H1 (cell line): ENCODE measurements at regions not wholly inside any gene's neighbourhood (a gene's known extent, or its start where the extent isn't known, plus 50 kb on each side); places are given as distances from the start of the nearest gene placed in this dataset.

ENCODE experiments used
- CTCF ChIA-PET: fragments of 300-600 bp; sonication (Branson Sonifier 250); formaldehyde crosslinking; loops from one replicate; lab custom pipeline; 2021; ENCODE audit not compliant: partially characterized antibody; lab: Charles Lee
- POLR2A ChIA-PET: fragments of 300-600 bp; sonication (Branson Sonifier 250); formaldehyde crosslinking; loops from one replicate; lab custom pipeline; 2021; ENCODE audit warnings: inconsistent platforms; ENCODE audit not compliant: partially characterized antibody; lab: Charles Lee
- DNase-seq, 2 experiments: peaks; one replicate each; pipeline versions ENCODE4 v3.0.0 to v3.0.0-alpha.2; 2010 to 2022; ENCODE audit warnings: low spot score in 2 of 2, low read depth in 1 of 2, mixed read lengths in 1 of 2
- FAIRE-seq: peaks from 2 replicates; lab custom pipeline; 2011; peaks lifted over from hg19 to GRCh38; lab: Jason Lieb, UNC
- H2AFZ ChIP-seq: 2 replicates; pipeline ENCODE4 v1.8.1; 2012; ENCODE audit warnings: low read length, inconsistent platforms
- H2AK5ac ChIP-seq: 2 replicates; pipeline ENCODE4 v1.6.1; 2013; ENCODE audit warnings: low read depth, low read length
- H2BK120ac ChIP-seq: replicated peaks from 2 replicates; pipeline ENCODE3; 2013; ENCODE audit warnings: low read depth, low read length, inconsistent platforms
- H2BK12ac ChIP-seq: 2 replicates; pipeline ENCODE4 v1.6.1; 2013; ENCODE audit warnings: low read depth, low read length
- H2BK15ac ChIP-seq: 2 replicates; pipeline ENCODE4 v1.6.1; 2013; ENCODE audit warnings: low read length
- H2BK20ac ChIP-seq: 2 replicates; pipeline ENCODE4 v1.6.1; 2013; ENCODE audit warnings: low read length
- H2BK5ac ChIP-seq: 2 replicates; pipeline ENCODE4 v1.6.1; 2013; ENCODE audit warnings: low read depth, low read length
- H3K14ac ChIP-seq: 2 replicates; pipeline ENCODE4 v1.6.1; 2013; ENCODE audit warnings: inconsistent platforms; ENCODE audit not compliant: insufficient read length
- H3K18ac ChIP-seq: 2 replicates; pipeline ENCODE4 v1.6.1; 2013; ENCODE audit warnings: low read length; ENCODE audit errors: extremely low read depth
- H3K23ac ChIP-seq: 2 replicates; pipeline ENCODE4 v1.6.1; 2013; ENCODE audit warnings: inconsistent platforms; ENCODE audit not compliant: insufficient read length
- H3K23me2 ChIP-seq: 2 replicates; pipeline ENCODE4 v1.6.1; 2013; ENCODE audit warnings: low read depth, low read length
- H3K27ac ChIP-seq: 2 replicates; pipeline ENCODE4 v1.6.1; 2011; ENCODE audit warnings: low read depth, low read length, inconsistent platforms
- H3K27me3 ChIP-seq, 4 experiments: replicated peaks in 1 of 4; 1 replicate in 1 of 4; 2 replicates in 3 of 4; pipeline versions ENCODE4 v1.6.1 to v1.8.1; 2011 to 2013; ENCODE audit warnings: low read length in 3 of 4, mild to moderate bottlenecking in 3 of 4, inconsistent platforms in 2 of 4, mixed read lengths in 2 of 4, moderate library complexity in 1 of 4; ENCODE audit not compliant: control insufficient read depth in 3 of 4, insufficient read depth in 3 of 4; ENCODE audit errors: extremely low read depth in 1 of 4
- H3K36me3 ChIP-seq, 4 experiments: 2 replicates each; pipeline versions ENCODE4 v1.6.1 to v1.8.1; 2011 to 2013; ENCODE audit warnings: mild to moderate bottlenecking in 4 of 4, low read length in 3 of 4, moderate library complexity in 2 of 4, control low read depth in 1 of 4, inconsistent platforms in 1 of 4; ENCODE audit not compliant: insufficient read depth in 4 of 4, control insufficient read depth in 2 of 4
- H3K4ac ChIP-seq: replicated peaks from 2 replicates; pipeline ENCODE3; 2013; ENCODE audit warnings: low read length, low read depth, mixed read lengths, inconsistent platforms; ENCODE audit not compliant: insufficient read length
- H3K4me1 ChIP-seq, 4 experiments: replicated peaks in 1 of 4; 1 replicate in 1 of 4; 2 replicates in 3 of 4; pipeline versions ENCODE4 v1.6.1 to v1.8.1; 2011 to 2013; ENCODE audit warnings: low read length in 3 of 4, inconsistent platforms in 2 of 4, mixed read lengths in 1 of 4; ENCODE audit not compliant: insufficient read depth in 4 of 4, control insufficient read depth in 3 of 4
- H3K4me2 ChIP-seq, 2 experiments: 2 replicates each; pipeline versions ENCODE4 v1.6.1 to v1.8.1; 2011 to 2013; ENCODE audit warnings: low read depth in 2 of 2, low read length in 2 of 2, control low read depth in 1 of 2, inconsistent platforms in 1 of 2, mild to moderate bottlenecking in 1 of 2; ENCODE audit not compliant: insufficient read depth in 1 of 2
- H3K4me3 ChIP-seq, 4 experiments: fragments of 200-600, 300-600 bp in 1 of 4; sonication (generic), shearing (Covaris generic), sonication (Bioruptor Twin) in 1 of 4; 2 replicates each; pipeline versions ENCODE4 v1.5.1 to v1.8.1; 2011 to 2016; ENCODE audit warnings: low read length in 4 of 4, low read depth in 3 of 4, control low read depth in 2 of 4, inconsistent platforms in 2 of 4, mild to moderate bottlenecking in 2 of 4, mixed read lengths in 1 of 4, moderate library complexity in 1 of 4; ENCODE audit not compliant: insufficient read depth in 2 of 4; ENCODE audit errors: extremely low read depth in 1 of 4
- H3K56ac ChIP-seq: replicated peaks from 2 replicates; pipeline ENCODE3; 2013; ENCODE audit warnings: low read depth, mild to moderate bottlenecking, mixed read lengths, low read length, inconsistent platforms; ENCODE audit not compliant: insufficient read length
- H3K79me1 ChIP-seq: 2 replicates; pipeline ENCODE4 v1.6.1; 2013; ENCODE audit warnings: low read depth, low read length, control low read depth
- H3K79me2 ChIP-seq, 2 experiments: 2 replicates each; pipeline versions ENCODE4 v1.6.1 to v1.8.1; 2012 to 2013; ENCODE audit warnings: low read length in 2 of 2, mild to moderate bottlenecking in 2 of 2, inconsistent platforms in 1 of 2; ENCODE audit not compliant: insufficient read depth in 2 of 2, control insufficient read depth in 1 of 2
- H3K9ac ChIP-seq, 4 experiments: replicated peaks in 1 of 4; 1 replicate in 1 of 4; 2 replicates in 3 of 4; pipeline versions ENCODE4 v1.6.1 to v1.8.1; 2011 to 2013; ENCODE audit warnings: low read depth in 3 of 4, low read length in 3 of 4, control low read depth in 2 of 4, mild to moderate bottlenecking in 2 of 4, moderate library complexity in 2 of 4, inconsistent platforms in 1 of 4; ENCODE audit errors: extremely low read depth in 1 of 4
- H3K9me3 ChIP-seq, 2 experiments: 2 replicates each; pipeline versions ENCODE4 v1.6.1 to v1.8.1; 2012 to 2013; ENCODE audit warnings: mild to moderate bottlenecking in 2 of 2, moderate library complexity in 2 of 2, control low read depth in 1 of 2, inconsistent platforms in 1 of 2, low read depth in 1 of 2, low read length in 1 of 2, mixed read lengths in 1 of 2; ENCODE audit not compliant: insufficient read depth in 2 of 2
- H4K20me1 ChIP-seq, 2 experiments: replicated peaks in 1 of 2; 2 replicates each; pipeline versions ENCODE3 to v1.8.1; 2011 to 2013; ENCODE audit warnings: inconsistent platforms in 2 of 2, low read length in 2 of 2, mild to moderate bottlenecking in 1 of 2; ENCODE audit not compliant: insufficient read depth in 2 of 2, control insufficient read depth in 1 of 2
- H4K5ac ChIP-seq: 2 replicates; pipeline ENCODE4 v1.6.1; 2013; ENCODE audit warnings: low read length, low read depth, mixed read lengths, inconsistent platforms; ENCODE audit not compliant: insufficient read length
- H4K8ac ChIP-seq: 2 replicates; pipeline ENCODE4 v1.8.0; 2013; ENCODE audit warnings: mild to moderate bottlenecking, moderate library complexity, low read length, inconsistent platforms; ENCODE audit not compliant: insufficient read depth; ENCODE audit errors: extremely low read depth
- H4K91ac ChIP-seq: replicated peaks from 2 replicates; pipeline ENCODE3; 2013; ENCODE audit warnings: low read length, mixed read lengths, inconsistent platforms; ENCODE audit not compliant: insufficient read length
- SIN3A ChIP-seq, 2 experiments: IDR thresholded peaks in 1 of 2; conservative IDR thresholded peaks in 1 of 2; 2 replicates each; pipeline ENCODE4 v1.6.1; 2011 to 2012; ENCODE audit warnings: low read length in 2 of 2, improper control_type of control experiment in 1 of 2, low read depth in 1 of 2, mild to moderate bottlenecking in 1 of 2
- WGBS, 2 experiments: shearing (Covaris generic) in 1 of 2; methylation state at CpG; one replicate each; pipeline versions ENCODE4 v1.1.6 to v1.1.7; 2013 to 2015; ENCODE audit warnings: low lambda C conversion rate in 2 of 2, mixed read lengths in 2 of 2, inconsistent platforms in 1 of 2, low coverage in 1 of 2, missing lambda C conversion rate in 1 of 2; ENCODE audit not compliant: insufficient replicate concordance in 2 of 2, insufficient coverage in 1 of 2, insufficient read length in 1 of 2; ENCODE audit errors: extremely low coverage in 1 of 2, missing lambda C conversion rate in 1 of 2; 5-methylcytosine and 5-hydroxymethylcytosine counted together

- peaks cover 0 to 14% (median 1%) of the 10 kb centered on the region in 4 experiments; a peak in 2 of 7 replicates for H3K4me1 ChIP-seq
- H3K9ac ChIP-seq, result no peak overlapping the region
- ChIA-PET CTCF (no interaction called here), POLR2A (no interaction called here)
- H2BK120ac ChIP-seq, result no peak overlapping the region
- H2AK5ac ChIP-seq, result no peak overlapping the region
- FAIRE-seq, result no peak
- no peak overlapping the region for H3K14ac ChIP-seq
- H3K4ac ChIP-seq, result no peak overlapping the region
- H3K23me2 ChIP-seq, result no peaks in the 10 kb centered on the region; the same call in 1 of the 2 replicates
- no peaks in the 10 kb centered on the region for H3K9me3 ChIP-seq
- H3K56ac ChIP-seq, result no peak overlapping the region
- H4K20me1 ChIP-seq, result no peaks in the 10 kb centered on the region
- H2BK12ac ChIP-seq, result no peak overlapping the region
- H2BK20ac ChIP-seq, result no peak overlapping the region
- H2BK5ac ChIP-seq, result no peak overlapping the region
- H3K18ac ChIP-seq, result no peak overlapping the region
- H4K8ac ChIP-seq, result no peak overlapping the region
- no peak overlapping the region for H4K5ac ChIP-seq
- H3K79me1 ChIP-seq, result no peaks in the 10 kb centered on the region
- H2BK15ac ChIP-seq, result no peak overlapping the region
- no peak overlapping the region for H2AFZ ChIP-seq
- DNase-seq, result no peak
- no peak overlapping the region for H3K4me2 ChIP-seq
- no peak overlapping the region for H3K23ac ChIP-seq
- no peaks in the 10 kb centered on the region for H3K36me3 ChIP-seq
- H4K91ac ChIP-seq, result no peak overlapping the region
- no peak overlapping the region for H3K27ac ChIP-seq
- H3K4me3 ChIP-seq, result no peak overlapping the region
- WGBS, 2 experiments, result 98% methylated on average over 2 of the region's 2 CpGs; no CpG with 5 or more reads in 1 of the 2 experiments
- H3K79me2 ChIP-seq, result no peaks in the 10 kb centered on the region
- H3K27me3 ChIP-seq, result no peaks in the 10 kb centered on the region
- no peak for TF ChIP-seq SIN3A (conservative IDR thresholded peaks at IDR 0.05 in 1 of 2, IDR thresholded peaks at IDR 0.05 in 1 of 2; ENCODE audit: low read depth in 1 of 2, low read length in 2 of 2)
Measured at GRCh38 chr11:37509506-37509905, 911.5 kb upstream of the RAG2 start.
